Neural cell (in vitro differentiated cells): ENCODE measurements at regions not wholly inside any gene's neighbourhood (a gene's known extent, or its start where the extent isn't known, plus 50 kb on each side); places are given as distances from the start of the nearest gene placed in this dataset.

Experiments used
- H2AFZ ChIP-seq: fragments of 200-600, 300-800 bp; sonication (generic), shearing (Covaris generic); 2 replicates; pipeline ENCODE4 v1.6.0; 2014; ENCODE audit warnings: low read depth, mild to moderate bottlenecking, antibody characterized with exemption, low read length, moderate library complexity
- H3F3A ChIP-seq: fragments of 200-600 bp; shearing (Covaris generic); 2 replicates; pipeline ENCODE4 v1.6.1; 2016; ENCODE audit warnings: mild to moderate bottlenecking, moderate library complexity, mixed read lengths, antibody characterized with exemption, low read length; ENCODE audit not compliant: insufficient read depth, poor library complexity, severe bottlenecking
- H3K27ac ChIP-seq: fragments of 200-600, 300-800 bp; sonication (generic), shearing (Covaris generic); 2 replicates; pipeline ENCODE4 v1.5.1; 2014; ENCODE audit warnings: mild to moderate bottlenecking, low read length, moderate library complexity
- H3K27me3 ChIP-seq: fragments of 300-800, 200-600 bp; sonication (generic), shearing (Covaris generic); 2 replicates; pipeline ENCODE4 v1.6.0; 2014; ENCODE audit warnings: mild to moderate bottlenecking, low read depth, low read length, moderate library complexity; ENCODE audit not compliant: insufficient read depth
- H3K36me3 ChIP-seq: fragments of 300-800, 200-600 bp; sonication (generic), shearing (Covaris generic); 2 replicates; pipeline ENCODE4 v1.5.1; 2014; ENCODE audit warnings: mild to moderate bottlenecking, antibody characterized with exemption, low read length, moderate library complexity; ENCODE audit not compliant: insufficient read depth
- H3K4me2 ChIP-seq: fragments of 300-800, 200-600 bp; sonication (generic), shearing (Covaris generic); 2 replicates; pipeline ENCODE4 v1.6.0; 2014; ENCODE audit warnings: mild to moderate bottlenecking, low read length
- H3K4me3 ChIP-seq: fragments of 300-800, 200-600 bp; sonication (generic), shearing (Covaris generic); 2 replicates; pipeline ENCODE4 v1.5.1; 2014; ENCODE audit warnings: mild to moderate bottlenecking, low read length, moderate library complexity
- H3K79me2 ChIP-seq: fragments of 200-600 bp; shearing (Covaris generic); replicated peaks from 2 replicates; pipeline ENCODE4 v1.6.0; 2014; ENCODE audit warnings: mild to moderate bottlenecking, low read length, moderate library complexity; ENCODE audit not compliant: insufficient read depth
- H3K9ac ChIP-seq: fragments of 300-800, 200-600 bp; sonication (generic), shearing (Covaris generic); 2 replicates; pipeline ENCODE4 v1.6.1; 2016; ENCODE audit warnings: mild to moderate bottlenecking, low read length, mixed read lengths
- H3K9me2 ChIP-seq: fragments of 200-600 bp; shearing (Covaris generic); 2 replicates; pipeline ENCODE4 v1.6.1; 2016; ENCODE audit warnings: mild to moderate bottlenecking, low read length, mixed read lengths; ENCODE audit not compliant: insufficient read depth
- H3K9me3 ChIP-seq: fragments of 200-600, 300-800 bp; sonication (generic), shearing (Covaris generic); 2 replicates; pipeline ENCODE4 v1.6.1; 2016; ENCODE audit warnings: mild to moderate bottlenecking, mixed run types, low read length, moderate library complexity, mixed read lengths
- H4K20me1 ChIP-seq: fragments of 200-600 bp; shearing (Covaris generic); 2 replicates; pipeline ENCODE4 v1.6.1; 2016; ENCODE audit warnings: mild to moderate bottlenecking, mixed run types; ENCODE audit not compliant: insufficient read depth
- CTCF ChIP-seq: fragments of 450-650 bp; IDR thresholded peaks from 2 replicates; pipeline ENCODE4 v1.5.1; 2014; ENCODE audit warnings: antibody characterized with exemption, mild to moderate bottlenecking, moderate library complexity; ENCODE audit not compliant: poor library complexity, severe bottlenecking
- EP300 ChIP-seq: fragments of 450-650 bp; conservative IDR thresholded peaks from 2 replicates; pipeline ENCODE4 v1.6.1; 2014; ENCODE audit warnings: antibody characterized with exemption, mild to moderate bottlenecking, moderate library complexity; ENCODE audit not compliant: poor library complexity, severe bottlenecking
- EZH2 ChIP-seq: fragments of 200-600, 300-800 bp; shearing (Covaris generic), sonication (generic); IDR thresholded peaks from 2 replicates; pipeline ENCODE4 v1.6.1; 2014; ENCODE audit warnings: antibody characterized with exemption, low read length, borderline replicate concordance, mild to moderate bottlenecking; ENCODE audit not compliant: insufficient read depth, poor library complexity, severe bottlenecking
- MXI1 ChIP-seq: fragments of 450-650 bp; conservative IDR thresholded peaks from 2 replicates; pipeline ENCODE4 v1.6.1; 2014; ENCODE audit warnings: antibody characterized with exemption, mild to moderate bottlenecking; ENCODE audit not compliant: poor library complexity, severe bottlenecking
- POLR2AphosphoS5 ChIP-seq: IDR thresholded peaks from 2 replicates; pipeline ENCODE4 v1.6.1; 2012
- RAD21 ChIP-seq: fragments of 450-650 bp; conservative IDR thresholded peaks from 2 replicates; pipeline ENCODE4 v1.6.1; 2014; ENCODE audit warnings: antibody characterized with exemption, mild to moderate bottlenecking, moderate library complexity
- REST ChIP-seq: IDR thresholded peaks from 2 replicates; pipeline ENCODE4 v1.6.1; 2012; ENCODE audit warnings: borderline replicate concordance
- SMC3 ChIP-seq: fragments of 450-650 bp; conservative IDR thresholded peaks from 2 replicates; pipeline ENCODE4 v1.6.1; 2014; ENCODE audit warnings: antibody characterized with exemption, mild to moderate bottlenecking, moderate library complexity; ENCODE audit not compliant: poor library complexity
- TAF1 ChIP-seq: IDR thresholded peaks from 2 replicates; pipeline ENCODE4 v1.6.1; 2012; ENCODE audit warnings: low read depth

GRCh38 chr13:67735651-67736050 lies 505.5 kb upstream of the PCDH9 start:
- H2AFZ ChIP-seq, result no peak overlapping the region
- H3K9ac ChIP-seq, result no peak overlapping the region
- H3K36me3 ChIP-seq, result no peaks in the 10 kb centered on the region
- no peak overlapping the region for H3K4me2 ChIP-seq
- no peak overlapping the region for H3K27ac ChIP-seq
- TF ChIP-seq CTCF (no peak), EZH2 (no peak), TAF1 (no peak), REST (no peak), MXI1 (no peak), POLR2AphosphoS5 (no peak), SMC3 (no peak), EP300 (no peak), RAD21 (no peak)
- H3K27me3 ChIP-seq, result no peaks in the 10 kb centered on the region
- no peaks in the 10 kb centered on the region for H3F3A ChIP-seq
- H3K9me2 ChIP-seq, result no peaks in the 10 kb centered on the region
- no peaks in the 10 kb centered on the region for H4K20me1 ChIP-seq
- no peaks in the 10 kb centered on the region for H3K9me3 ChIP-seq
- no peak overlapping the region for H3K4me3 ChIP-seq
- no peaks in the 10 kb centered on the region for H3K79me2 ChIP-seq

- Histone ChIP-seq H3K36me3 (no peaks in the 10 kb centered on the region), H3K9me2 (no peaks in the 10 kb centered on the region), H3F3A (no peaks in the 10 kb centered on the region), H2AFZ (no peak overlapping the region), H3K4me2 (no peak overlapping the region), H3K9me3 (no peaks in the 10 kb centered on the region), H4K20me1 (no peaks in the 10 kb centered on the region), H3K79me2 (no peaks in the 10 kb centered on the region), H3K27me3 (no peaks in the 10 kb centered on the region), H3K9ac (no peak overlapping the region), H3K27ac (no peak overlapping the region), H3K4me3 (no peak overlapping the region)
- TF ChIP-seq POLR2AphosphoS5 (no peak), MXI1 (no peak), RAD21 (no peak), REST (no peak)
Observed at GRCh38 chr13:67726979-67727378, 496.8 kb upstream of the PCDH9 start.
